ENCODE measurements at regions not wholly inside any gene's neighbourhood (a gene's known extent, or its start where the extent isn't known, plus 50 kb on each side); places are given as distances from the start of the nearest gene placed in this dataset.
"Not testable (repeated sequence)": the region's sequence is repeated elsewhere in the genome, so short reads cannot be mapped to it uniquely, and the experiment has no call there.

- not testable (repeated sequence) for H2BK5ac ChIP-seq (ENCODE audit: insufficient read length, low read length); H3K4me1 Mint-ChIP-seq; H3K27me3 ChIP-seq (ENCODE audit: insufficient read depth, low read length); H2BK20ac ChIP-seq (ENCODE audit: low read depth, low read length, poor library complexity, severe bottlenecking); H3K18ac ChIP-seq (ENCODE audit: insufficient read length, low read depth, low read length); H3K4me3 Mint-ChIP-seq; H3K27ac ChIP-seq (ENCODE audit: insufficient read length, low read depth, low read length); H2BK12ac ChIP-seq (ENCODE audit: insufficient read length, low read depth, low read length); H3T11ph ChIP-seq (ENCODE audit: low read length); H3K4me2 ChIP-seq (ENCODE audit: insufficient read depth, insufficient read length, low read length); DNase-seq; H2BK15ac ChIP-seq (ENCODE audit: low read depth, low read length); H4K8ac ChIP-seq (replicated peaks; ENCODE audit: insufficient read length, low read depth, low read length); H3K79me1 ChIP-seq (ENCODE audit: insufficient read depth, low read depth, low read length, poor library complexity, severe bottlenecking); H3K23ac ChIP-seq (ENCODE audit: insufficient read length, low read depth, low read length); H3K23me2 ChIP-seq (ENCODE audit: insufficient read length, low read depth, low read length, poor library complexity, severe bottlenecking); H3K56ac ChIP-seq (ENCODE audit: insufficient read length, low read depth, low read length); H3K27ac Mint-ChIP-seq; H2AFZ ChIP-seq (ENCODE audit: low read length); H3K9ac ChIP-seq (ENCODE audit: extremely low read depth, insufficient read length, low read length); H3K4me1 ChIP-seq (ENCODE audit: insufficient read depth, low read length); H3K79me2 ChIP-seq (ENCODE audit: insufficient read depth, low read length); H3K14ac ChIP-seq (ENCODE audit: insufficient read depth, low read length); H2AK5ac ChIP-seq (ENCODE audit: insufficient read length, low read length); H4K91ac ChIP-seq (ENCODE audit: insufficient read length, low read depth, low read length); H4K5ac ChIP-seq (ENCODE audit: insufficient read length, low read depth, low read length); H3K4ac ChIP-seq (ENCODE audit: low read depth, low read length); H3K9me3 ChIP-seq (ENCODE audit: control insufficient read depth, low read depth, low read length); H2BK120ac ChIP-seq (ENCODE audit: low read depth, low read length, poor library complexity, severe bottlenecking); H4K20me1 ChIP-seq (ENCODE audit: control insufficient read depth, insufficient read depth, insufficient read length); H3K9me3 Mint-ChIP-seq
- WGBS (ENCODE audit: extremely low coverage, insufficient read length, low lambda C conversion rate): 100% methylated on average over 9 of the region's 9 CpGs
- Mint-ChIP-seq H3K36me3 (ENCODE audit: insufficient read depth in 1 of 3, low read depth in 3 of 3) (peaks cover 95 to 100% (median 99%) of the 10 kb centered on the region in 3 experiments; a peak in 6 of 7 replicates), H3K27me3 (ENCODE audit: low read depth) (peaks cover 53% of the 10 kb centered on the region)
Observed at GRCh38 chr21:7938223-7938622, 2583.2 kb upstream of the TPTE start.

GRCh38 chr21:7941432-7941831 lies 2580.0 kb upstream of the TPTE start:
- H3K4me1 ChIP-seq (ENCODE audit: insufficient read depth, low read length); H2BK5ac ChIP-seq (ENCODE audit: insufficient read length, low read length); H3K9me3 Mint-ChIP-seq; H2AFZ ChIP-seq (ENCODE audit: low read length); H2AK5ac ChIP-seq (ENCODE audit: insufficient read length, low read length); H3T11ph ChIP-seq (ENCODE audit: low read length); H4K5ac ChIP-seq (ENCODE audit: insufficient read length, low read depth, low read length); H3K79me2 ChIP-seq (ENCODE audit: insufficient read depth, low read length); H3K9me3 ChIP-seq (ENCODE audit: control insufficient read depth, low read depth, low read length); H3K27ac ChIP-seq (ENCODE audit: insufficient read length, low read depth, low read length); H3K27me3 ChIP-seq (ENCODE audit: insufficient read depth, low read length); H3K56ac ChIP-seq (ENCODE audit: insufficient read length, low read depth, low read length); H3K18ac ChIP-seq (ENCODE audit: insufficient read length, low read depth, low read length); H3K9ac ChIP-seq (ENCODE audit: extremely low read depth, insufficient read length, low read length); H2BK120ac ChIP-seq (ENCODE audit: low read depth, low read length, poor library complexity, severe bottlenecking); H3K79me1 ChIP-seq (ENCODE audit: insufficient read depth, low read depth, low read length, poor library complexity, severe bottlenecking); H4K8ac ChIP-seq (replicated peaks; ENCODE audit: insufficient read length, low read depth, low read length); H2BK12ac ChIP-seq (ENCODE audit: insufficient read length, low read depth, low read length); H3K4me1 Mint-ChIP-seq; H3K4me3 Mint-ChIP-seq; H3K27ac Mint-ChIP-seq; H3K4ac ChIP-seq (ENCODE audit: low read depth, low read length); H3K23ac ChIP-seq (ENCODE audit: insufficient read length, low read depth, low read length); H4K91ac ChIP-seq (ENCODE audit: insufficient read length, low read depth, low read length); H3K14ac ChIP-seq (ENCODE audit: insufficient read depth, low read length); H4K20me1 ChIP-seq (ENCODE audit: control insufficient read depth, insufficient read depth, insufficient read length); H3K4me2 ChIP-seq (ENCODE audit: insufficient read depth, insufficient read length, low read length); H2BK20ac ChIP-seq (ENCODE audit: low read depth, low read length, poor library complexity, severe bottlenecking); H2BK15ac ChIP-seq (ENCODE audit: low read depth, low read length); H3K23me2 ChIP-seq (ENCODE audit: insufficient read length, low read depth, low read length, poor library complexity, severe bottlenecking); DNase-seq: not testable (repeated sequence)
- Mint-ChIP-seq H3K27me3 (ENCODE audit: low read depth) (peaks cover 49% of the 10 kb centered on the region), H3K36me3 (ENCODE audit: insufficient read depth in 1 of 3, low read depth in 3 of 3) (peaks cover 97 to 100% (median 98%) of the 10 kb centered on the region in 3 experiments; a peak in 6 of 7 replicates)
- WGBS (ENCODE audit: extremely low coverage, insufficient read length, low lambda C conversion rate): 100% methylated on average over 8 of the region's 12 CpGs

All from H9 (cell line).